ENCODE measurements at regions not wholly inside any gene's neighbourhood (a gene's known extent, or its start where the extent isn't known, plus 50 kb on each side); places are given as distances from the start of the nearest gene placed in this dataset.
"Not testable (repeated sequence)": the region's sequence is repeated elsewhere in the genome, so short reads cannot be mapped to it uniquely, and the experiment has no call there.

DNA sequence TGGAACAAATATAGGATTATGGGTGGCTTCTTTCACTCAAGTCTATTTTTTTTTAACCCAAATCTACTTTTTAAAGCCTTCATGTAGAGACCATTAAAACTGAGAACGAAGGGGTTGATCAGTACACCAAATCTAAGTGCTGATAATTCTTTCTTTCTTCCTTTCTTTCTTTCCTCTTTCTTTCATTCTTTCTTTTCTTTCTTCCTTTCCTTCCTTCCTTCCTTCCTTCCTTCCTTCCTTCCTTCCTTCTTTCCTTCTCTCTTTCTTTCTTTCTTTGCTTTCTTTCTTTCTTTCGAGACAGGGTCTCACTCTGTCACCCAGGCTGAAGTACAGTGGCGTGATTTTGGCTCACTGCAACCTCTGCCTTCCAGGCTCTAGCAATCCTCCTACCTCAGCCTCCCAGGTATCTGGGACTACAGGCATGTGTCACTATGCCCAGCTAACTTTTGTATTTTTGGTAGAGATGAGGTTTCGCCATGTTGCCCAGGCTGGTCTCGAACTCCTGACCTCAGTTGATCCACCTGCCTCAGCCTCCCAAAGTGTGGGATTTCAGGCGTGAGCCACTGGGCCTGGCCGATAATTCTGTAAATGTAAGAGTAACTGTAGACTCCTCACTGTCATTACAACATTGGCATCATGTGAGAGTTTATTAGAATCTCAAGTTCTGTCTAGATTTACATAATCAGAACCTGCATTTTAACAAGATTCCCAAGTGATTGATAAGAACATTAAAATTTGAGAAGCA is 236.4 kb downstream of the TFEC start:
- DNase-seq (ENCODE audit: low spot score): no peak

DNA sequence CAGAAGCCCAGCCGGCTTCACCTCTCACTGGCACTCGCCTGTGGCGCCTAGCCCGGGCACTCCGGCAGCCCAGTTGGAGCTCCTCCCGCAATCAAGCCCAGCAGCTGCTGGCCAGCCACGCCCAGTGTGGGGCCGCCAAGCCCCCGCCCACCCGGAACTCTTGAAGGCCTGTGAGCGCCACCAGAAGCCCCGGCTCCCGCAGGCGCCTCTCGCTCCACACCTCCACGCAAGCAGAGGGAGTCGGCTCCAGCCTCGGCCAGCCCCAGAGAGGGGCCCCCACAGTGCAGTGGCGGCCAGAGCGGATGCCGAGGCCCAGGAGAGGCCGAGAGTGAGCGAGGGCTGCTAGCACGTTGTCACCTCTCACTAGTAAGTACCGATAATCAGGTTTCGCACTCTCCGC is 240.7 kb downstream of the TFEC start:
- DNase-seq (ENCODE audit: low spot score): no peak

DNA sequence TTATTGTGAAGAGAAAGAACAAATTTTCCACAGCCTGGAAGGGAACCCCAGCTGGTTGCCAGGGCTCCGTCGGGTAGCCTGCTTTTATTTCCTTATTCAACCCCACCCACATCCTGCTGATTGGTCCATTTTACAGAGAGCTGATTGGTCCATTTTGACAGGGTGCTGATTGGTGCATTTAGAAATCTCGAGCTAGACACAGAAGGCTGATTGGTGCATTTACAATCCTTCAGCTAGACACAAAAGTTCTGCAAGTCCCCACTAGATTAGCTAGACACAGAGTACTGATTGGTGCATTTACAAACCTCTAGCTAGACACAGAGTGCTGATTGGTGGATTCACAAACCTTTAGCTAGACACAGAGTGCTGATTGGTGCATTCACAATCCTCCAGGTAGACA is 241.1 kb downstream of the TFEC start:
- not testable (repeated sequence) for DNase-seq (ENCODE audit: low spot score)

DNA sequence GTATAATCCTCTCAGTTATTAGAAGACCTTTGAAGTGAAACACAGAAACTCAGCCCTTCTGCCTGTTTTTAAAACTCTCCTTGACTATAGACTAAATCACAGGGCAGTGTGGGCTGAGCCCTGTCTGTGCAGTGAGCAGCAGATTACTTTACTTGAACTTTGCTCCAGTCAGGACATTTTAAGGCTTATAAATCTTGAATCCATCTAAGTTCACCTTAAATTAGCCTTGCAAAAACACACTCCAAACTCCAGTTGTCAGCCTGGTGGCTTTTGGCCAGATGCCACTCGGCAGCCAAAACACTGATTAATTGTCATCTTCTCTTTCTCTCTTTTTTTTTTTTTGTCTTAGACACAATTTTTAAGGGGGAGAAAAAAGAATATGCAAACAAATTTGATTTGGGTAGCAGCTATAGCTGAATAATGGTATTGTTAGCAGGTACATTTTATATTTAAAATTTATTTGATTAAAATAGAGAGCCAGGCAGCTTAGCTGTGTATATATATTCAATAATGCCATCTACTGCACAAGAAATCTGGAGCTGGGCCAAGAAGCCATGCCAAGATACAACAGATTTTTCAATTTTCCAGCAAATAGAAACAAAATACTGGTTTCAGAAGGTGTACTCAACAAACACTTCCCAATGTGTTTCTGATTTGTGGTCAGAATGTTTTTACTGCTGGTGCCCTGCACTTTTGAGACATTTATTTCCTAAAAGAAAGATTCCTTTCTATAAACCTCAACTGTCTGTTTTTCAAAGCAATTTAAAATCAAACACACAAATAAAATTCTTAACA is 247.7 kb downstream of the TFEC start:
- DNase-seq (ENCODE audit: low spot score): peak; percentile 30

DNA sequence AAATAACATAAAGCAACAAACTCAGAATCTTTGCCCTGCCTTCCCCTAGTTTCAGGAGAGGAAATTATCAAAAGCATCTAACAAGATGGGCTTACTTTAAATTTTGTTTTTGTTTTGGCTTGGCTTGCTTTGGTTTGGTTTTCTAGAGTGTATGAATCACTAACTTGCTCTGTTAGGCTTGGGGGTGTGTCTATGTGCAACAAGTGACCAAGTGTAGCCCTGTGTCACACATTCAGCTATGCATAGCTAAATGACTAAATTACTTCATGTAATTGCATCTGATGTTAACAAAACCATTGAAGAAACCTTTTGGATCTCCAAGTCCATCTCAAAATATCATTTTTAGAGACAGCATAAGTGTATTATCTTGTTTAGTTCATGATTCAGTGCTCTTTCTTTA is 251.0 kb downstream of the TFEC start:
- DNase-seq (ENCODE audit: low spot score): no peak

DNA sequence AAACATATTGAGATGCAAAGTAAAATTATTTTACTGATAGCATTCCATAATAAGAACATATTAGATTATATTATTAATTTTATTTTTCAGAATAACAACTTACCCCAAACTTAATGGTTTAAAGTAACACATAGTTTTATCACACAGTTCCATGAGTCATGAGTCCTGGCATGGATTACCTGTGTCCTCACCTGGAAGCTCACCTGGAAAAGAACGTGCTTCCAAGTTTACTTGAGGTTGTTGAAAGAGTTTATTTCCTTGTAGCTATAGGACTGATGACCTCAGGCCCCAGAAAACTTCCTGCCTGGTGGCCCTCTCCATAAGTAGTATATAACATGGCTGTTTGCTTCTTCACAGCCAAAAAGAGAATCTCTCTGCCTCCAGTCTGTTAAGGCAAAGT is 254.6 kb downstream of the TFEC start:
- DNase-seq (ENCODE audit: low spot score): no peak

DNA sequence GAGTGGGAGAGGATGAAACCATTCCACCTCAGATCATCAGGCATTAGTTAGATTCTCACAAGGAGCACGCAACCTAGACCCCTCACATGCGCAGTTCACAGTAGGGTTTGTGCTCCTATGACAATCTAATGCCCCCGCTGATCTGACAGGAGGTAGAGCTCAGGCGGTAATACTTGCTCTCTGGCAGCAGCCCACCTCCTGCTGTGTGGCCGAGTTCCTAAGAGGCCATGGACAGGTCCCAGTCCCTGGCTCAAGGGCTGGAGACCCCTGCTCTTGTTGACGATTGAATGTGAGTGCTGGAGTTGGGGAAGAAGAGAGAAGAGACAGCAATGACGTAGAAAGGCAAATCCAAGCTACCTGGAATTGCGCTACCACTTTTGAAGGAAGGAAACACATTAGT is 267.2 kb downstream of the TFEC start:
- DNase-seq (ENCODE audit: low spot score): no peak

DNA sequence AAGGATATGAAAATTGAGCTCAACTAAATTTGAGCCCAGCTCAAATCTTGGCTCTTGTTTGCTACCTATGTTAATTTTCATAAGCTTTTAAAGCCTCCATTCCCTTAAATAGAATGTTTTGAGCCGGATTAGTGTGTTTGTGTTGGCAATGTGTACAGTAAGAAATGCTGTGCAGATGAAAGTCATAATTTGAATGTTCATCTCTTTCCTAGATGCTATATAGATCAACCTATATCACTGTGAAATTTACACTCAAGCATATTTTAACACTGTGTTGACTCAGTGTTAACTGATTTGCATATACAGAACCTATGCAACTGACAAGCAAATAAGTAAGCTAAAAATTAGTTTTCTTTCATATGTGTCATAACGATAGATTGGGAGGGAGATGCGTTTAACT is 272.5 kb downstream of the TFEC start:
- DNase-seq (ENCODE audit: low spot score): no peak

DNA sequence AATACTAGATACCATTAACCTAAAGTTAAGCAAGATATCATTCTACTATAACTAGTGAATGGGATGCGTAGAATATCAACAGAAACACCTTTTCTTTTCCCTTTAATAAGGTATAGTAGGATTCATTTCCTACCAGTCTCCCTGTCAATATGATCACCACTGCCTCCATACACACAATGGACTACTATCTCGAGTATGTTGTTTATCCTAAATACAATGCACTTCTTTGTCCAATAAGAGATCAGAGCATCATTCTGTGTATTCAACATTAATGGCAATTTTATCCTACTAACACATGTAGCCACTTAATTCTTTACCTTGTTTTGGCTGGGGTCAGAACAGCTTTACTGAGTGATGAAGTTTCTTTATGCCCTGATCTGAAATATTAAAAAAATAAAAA is 276.3 kb downstream of the TFEC start:
- DNase-seq (ENCODE audit: low spot score): peak; percentile 72

DNA sequence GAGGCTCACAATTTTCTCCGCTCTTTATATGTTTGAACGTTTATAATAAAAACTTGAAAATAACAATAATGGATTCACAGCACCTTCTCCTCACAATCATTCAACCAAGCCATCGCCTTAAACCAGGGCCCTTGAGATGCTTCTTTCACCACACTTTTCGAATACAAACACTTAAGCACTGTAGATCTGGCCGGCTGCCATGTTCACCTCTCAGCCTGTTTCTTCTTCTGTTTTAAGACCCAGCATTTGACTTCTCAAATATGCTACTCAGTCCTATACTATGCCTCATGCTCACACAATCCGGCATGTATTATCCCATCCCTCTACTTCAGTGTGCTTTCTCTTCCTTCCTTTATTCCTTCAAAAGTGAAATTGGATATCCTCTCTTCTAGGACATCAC is 280.6 kb downstream of the TFEC start:
- no peak for DNase-seq (ENCODE audit: low spot score)

DNA sequence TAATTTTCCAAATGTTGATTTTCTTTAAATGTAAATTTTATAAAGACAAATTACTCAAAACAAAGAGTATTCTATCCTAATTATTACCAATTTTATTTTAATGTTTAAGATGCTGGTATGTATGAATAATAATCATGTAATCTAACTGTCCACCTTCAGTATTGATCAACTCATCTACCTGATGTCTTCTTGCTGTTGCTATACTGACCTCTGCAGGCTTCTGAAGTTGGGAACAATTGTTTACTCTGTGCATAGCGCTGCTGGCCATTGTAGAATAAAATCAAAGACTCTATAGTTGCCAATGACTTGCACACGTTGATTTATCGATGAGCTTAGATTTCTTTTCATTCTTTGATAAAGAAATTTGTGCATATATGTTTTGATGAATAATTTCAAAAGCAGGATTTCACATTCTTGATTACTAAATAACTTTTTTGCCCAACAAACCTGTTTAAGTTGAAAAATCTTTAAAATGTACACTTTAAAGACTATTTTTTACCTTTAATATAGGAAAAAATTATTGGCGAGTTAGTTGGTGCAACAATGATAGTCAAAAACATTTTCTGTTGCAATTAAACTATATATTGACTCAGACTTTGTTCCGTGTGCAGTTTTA is 282.3 kb downstream of the TFEC start:
- DNase-seq (ENCODE audit: low spot score): peak; percentile 17

DNA sequence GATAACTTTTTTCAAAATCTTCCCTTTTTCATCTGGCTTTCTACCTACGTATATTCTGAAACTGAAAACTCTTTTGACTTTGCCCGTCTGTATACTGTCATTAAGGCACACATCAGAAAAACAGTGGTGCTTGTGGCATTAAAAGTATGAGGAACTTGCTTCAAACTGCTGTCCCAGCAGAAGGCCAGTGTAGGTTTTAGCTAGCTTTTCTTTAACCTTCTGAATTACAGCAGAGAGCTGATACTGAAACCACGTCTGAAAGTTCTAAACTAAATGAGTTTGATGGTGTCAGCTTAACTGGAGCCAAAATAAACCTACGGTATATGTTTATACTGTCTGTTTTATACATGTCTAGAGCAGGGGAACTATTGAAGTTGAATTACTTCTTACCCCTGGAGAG is 283.4 kb downstream of the TFEC start:
- DNase-seq (ENCODE audit: low spot score): no peak

DNA sequence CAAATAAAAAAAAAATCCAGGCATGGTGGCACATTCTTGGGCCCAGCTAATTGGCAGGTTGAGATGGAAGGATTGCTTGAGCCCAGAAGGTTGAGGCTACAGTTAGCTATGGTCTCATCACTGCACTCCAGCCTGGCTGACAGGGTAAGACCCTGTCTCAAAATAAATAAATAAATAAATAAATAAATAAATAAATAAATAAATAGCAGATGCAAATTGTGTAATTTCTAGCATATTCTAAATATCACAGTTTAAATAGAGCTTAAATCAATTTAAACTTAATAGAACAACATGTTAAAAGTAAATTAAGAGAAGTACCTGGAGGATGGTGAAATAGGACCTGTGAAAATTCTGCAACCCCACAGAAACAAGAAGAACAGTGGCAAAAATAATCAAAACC is 290.5 kb downstream of the TFEC start:
- no peak for DNase-seq (ENCODE audit: low spot score)

DNA sequence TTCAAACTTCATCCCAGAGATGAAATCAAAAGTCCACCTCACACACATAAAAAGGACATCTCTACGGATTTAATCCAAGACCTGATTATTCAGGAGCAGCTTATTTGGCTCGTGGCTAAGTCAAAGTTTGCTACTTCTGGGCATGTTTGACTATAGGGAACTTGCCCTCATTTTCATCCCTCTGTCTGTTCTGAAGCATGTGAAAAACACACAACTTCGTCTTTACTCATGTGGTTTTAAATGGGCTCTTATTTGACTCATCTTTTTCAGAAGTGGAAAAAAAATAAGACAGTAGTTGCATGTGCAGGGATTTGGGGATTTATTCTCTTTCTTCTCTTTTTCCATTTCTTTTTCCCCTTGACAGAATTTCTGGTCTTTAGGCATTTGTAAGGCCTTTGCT is 295.9 kb downstream of the TFEC start:
- no peak for DNase-seq (ENCODE audit: low spot score)

DNA sequence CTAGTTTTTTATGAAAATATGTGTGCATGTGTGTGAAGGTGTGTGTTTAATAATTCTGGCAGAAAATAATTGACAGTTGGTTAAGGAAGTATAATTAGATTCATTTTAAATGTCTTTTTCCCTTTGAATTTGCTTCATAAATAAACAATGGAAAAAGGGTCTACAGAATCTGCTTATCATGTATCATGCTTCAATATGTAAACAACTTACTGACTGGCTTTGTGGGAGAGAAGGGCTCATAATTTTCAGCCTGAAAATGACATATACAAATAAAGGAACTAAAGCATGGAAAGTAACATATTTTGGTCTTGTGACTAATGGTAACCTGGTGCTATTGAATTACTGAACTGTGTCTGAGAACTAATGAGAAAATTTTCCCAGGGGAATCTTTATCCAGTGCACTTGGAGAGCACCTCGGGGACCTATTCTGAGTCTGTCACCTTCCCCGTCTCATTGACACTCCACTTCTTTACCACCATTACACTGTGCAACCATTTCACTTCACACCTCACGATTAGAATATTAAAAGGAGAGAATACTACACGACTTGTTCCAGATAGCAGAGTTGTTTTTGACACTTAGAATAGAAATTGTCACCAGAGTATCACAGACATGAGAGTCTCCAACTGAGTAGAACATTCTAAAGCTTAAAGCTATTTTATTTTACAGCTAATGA is 298.6 kb downstream of the TFEC start:
- DNase-seq (ENCODE audit: low spot score): no peak

DNA sequence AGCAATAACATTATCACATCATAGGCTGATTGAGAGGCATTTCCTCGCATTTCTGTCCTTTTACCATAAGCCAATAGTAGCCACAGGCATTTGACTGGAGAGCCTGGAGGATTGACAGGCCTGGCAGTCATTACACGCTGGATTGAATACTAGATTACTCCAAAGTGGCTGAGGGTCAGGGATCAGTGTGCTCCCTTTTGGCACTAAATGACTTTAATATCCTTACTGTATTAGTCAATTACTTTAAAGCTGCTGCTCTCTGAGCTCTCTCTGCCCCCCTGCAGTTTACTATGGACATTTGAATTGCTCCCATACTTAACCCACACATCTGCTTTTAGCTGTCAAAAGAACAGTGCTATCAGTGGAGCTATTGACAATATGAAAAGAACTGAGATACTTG is 302.0 kb downstream of the TFEC start:
- no peak for DNase-seq (ENCODE audit: low spot score)

DNA sequence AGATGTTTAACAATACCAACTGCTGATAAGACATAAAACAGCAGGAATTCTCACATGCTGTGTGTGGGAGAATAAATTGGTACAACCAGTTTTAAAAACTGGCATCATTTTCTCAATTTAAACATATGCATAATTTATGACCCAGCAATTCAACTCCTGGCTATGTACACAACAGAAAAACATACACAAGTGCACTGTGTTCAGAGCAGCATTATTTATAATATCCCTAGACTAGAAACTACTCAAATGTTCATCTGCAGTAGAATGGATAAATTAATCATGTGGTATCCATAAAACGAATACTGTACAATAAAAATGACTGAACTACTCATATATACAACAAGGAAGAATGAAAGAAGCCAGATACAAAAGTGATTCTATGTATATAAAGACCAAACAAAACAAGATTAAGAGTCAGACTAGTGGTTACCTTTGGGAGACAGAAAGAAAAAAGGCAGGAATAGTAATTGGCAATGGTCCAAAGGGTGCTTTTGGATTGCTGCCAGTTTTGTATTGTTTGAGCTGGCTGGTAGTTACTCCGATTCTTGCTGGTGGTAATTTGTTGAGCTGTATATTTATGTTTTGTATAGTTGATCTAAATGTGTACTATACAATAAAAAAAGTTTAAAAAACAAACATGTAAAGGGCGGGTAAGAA is 306.0 kb downstream of the TFEC start:
- DNase-seq (ENCODE audit: low spot score): no peak

DNA sequence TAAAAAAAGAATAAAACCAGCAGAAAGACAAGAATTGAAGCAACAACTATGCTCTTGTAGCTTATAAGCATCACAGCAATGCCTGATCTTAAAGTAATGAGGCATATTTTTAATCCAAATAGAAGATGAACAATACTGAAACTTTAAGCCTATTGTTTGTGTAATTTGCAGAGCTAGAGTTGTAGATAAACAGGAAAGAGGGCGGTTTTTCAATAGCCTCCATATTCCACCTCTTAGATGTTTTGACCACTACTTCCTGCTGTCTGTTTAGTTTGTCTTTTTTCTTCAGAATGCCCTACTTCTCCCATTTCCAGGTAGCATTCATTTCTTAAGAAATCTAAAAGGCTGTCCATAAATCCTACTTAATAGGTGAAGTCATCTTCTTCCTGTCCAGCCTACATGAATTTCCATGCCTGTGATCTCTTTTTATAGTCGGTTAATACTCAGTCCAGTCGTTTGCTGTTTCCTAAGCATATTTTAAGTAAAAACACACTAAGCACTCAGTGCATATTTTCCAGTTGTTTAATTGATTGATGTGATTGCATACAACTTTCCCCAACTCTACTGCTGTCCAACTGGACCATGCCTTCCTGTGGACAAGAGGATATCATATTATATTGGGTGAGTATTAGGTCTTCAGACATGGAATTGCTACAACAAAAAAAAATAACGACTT is 308.1 kb downstream of the TFEC start:
- DNase-seq (ENCODE audit: low spot score): no peak

DNA sequence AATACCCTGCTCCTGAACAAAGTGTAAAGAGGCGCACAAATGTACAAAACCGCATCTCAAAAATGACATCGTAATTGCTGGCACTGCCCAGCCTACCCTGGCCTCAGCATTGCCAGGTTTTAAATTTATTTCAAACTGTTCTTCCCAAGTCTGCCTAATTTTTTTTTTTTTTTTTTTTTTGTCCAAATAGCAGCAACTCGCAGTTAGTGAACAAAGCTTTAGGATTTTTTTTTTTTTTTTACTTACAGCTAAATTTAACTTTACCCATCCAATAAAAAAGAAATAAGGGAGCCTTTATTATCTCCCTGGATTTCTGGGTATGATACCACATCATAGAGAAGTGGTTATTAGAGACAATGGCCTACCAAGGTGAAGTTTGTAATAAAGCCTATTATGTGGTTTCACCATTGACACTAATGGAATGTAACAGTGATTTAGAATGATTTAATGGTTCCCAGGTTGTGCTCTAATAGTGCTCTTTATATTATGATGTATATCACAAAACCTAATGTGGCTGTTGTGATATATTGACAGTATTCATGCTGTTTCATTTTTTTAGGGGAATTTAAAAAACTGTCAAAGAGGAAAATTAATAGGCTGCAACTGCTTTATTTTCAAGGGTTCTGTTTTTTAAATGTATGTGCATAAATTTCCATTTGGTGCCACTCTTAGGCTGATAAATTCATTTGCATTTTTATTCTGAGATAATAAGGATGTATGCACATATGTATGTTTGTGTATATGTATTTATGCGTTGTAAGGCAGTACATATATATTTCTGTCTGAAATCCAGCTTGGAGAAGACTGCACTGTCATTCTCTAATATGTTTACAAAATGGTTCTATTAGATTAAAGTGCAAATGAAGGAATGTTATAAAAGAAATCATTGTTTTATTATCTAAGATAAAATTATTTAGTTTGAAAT is 309.0 kb downstream of the TFEC start:
- DNase-seq (ENCODE audit: low spot score): no peak

DNA sequence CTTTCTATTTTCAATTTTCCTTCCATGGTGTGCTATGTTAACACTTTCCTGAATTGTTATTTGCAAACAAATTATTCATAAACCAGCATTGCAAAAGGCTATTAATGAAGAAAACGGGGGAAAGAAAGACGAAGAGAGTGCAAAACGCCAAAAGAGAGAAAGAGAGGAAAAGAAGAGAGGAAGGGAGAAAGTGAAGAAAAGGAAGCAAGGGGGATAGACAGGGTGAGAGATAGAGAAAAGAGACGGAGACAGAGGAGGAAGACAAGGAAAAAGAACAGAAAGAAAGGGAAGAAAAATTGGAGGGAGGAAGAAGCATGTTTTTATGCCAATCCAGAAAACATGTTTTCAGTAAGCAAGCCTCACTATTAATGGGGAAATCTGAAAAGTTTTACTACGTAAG is 310.6 kb downstream of the TFEC start:
- DNase-seq (ENCODE audit: low spot score): no peak

DNA sequence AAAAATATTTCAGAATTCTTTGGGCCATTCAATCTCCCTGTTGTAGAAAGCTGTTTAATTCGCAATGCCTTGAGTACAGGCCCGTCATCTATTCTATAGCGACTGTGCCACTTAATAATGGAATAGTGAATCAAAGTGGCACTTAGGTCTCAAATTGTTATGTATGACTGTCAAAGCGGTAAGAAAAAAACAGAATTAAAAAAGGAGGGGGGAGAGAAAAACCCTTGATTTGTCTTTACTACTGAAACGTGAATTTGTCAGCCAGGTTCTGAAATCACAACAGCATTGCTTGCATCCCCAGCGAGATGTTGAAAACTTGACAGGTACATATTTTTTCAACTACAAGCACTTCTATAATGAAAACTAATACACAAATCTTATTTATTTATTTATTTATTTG is 320.9 kb downstream of the TFEC start:
- DNase-seq (ENCODE audit: low spot score): no peak
